ENCODE measurements at regions not wholly inside any gene's neighbourhood (a gene's known extent, or its start where the extent isn't known, plus 50 kb on each side); places are given as distances from the start of the nearest gene placed in this dataset.

- TF ChIP-seq CTCF (IDR thresholded peaks at IDR 0.05 in 8 of 11, conservative IDR thresholded peaks at IDR 0.05 in 3 of 11) (no peak), POLR2AphosphoS5 (IDR thresholded peaks at IDR 0.05) (no peak), POLR2A (IDR thresholded peaks at IDR 0.05) (no peak)
Measured at GRCh38 chr1:26626994-26627393, 68.8 kb upstream of the ARID1A start.
